ENCODE measurements at regions not wholly inside any gene's neighbourhood (a gene's known extent, or its start where the extent isn't known, plus 50 kb on each side); places are given as distances from the start of the nearest gene placed in this dataset.

- Histone ChIP-seq H2AFZ (ENCODE audit: low read length) (no peak overlapping the region), H4K20me1 (ENCODE audit: insufficient read depth, low read length) (no peaks in the 10 kb centered on the region), H3K27me3 (ENCODE audit: insufficient read depth, low read length) (no peaks in the 10 kb centered on the region), H3K79me2 (ENCODE audit: insufficient read depth, low read length) (no peaks in the 10 kb centered on the region), H3K9me3 (ENCODE audit: low read depth, low read length) (no peaks in the 10 kb centered on the region), H3K4me2 (ENCODE audit: insufficient read depth, low read length) (no peak overlapping the region), H3K4me3 (ENCODE audit: insufficient read depth, low read length) (no peak overlapping the region), H3K27ac (ENCODE audit: low read depth, low read length) (no peak overlapping the region), H3K4me1 (ENCODE audit: insufficient read depth, low read length) (peaks cover 23% of the 10 kb centered on the region), H3K36me3 (ENCODE audit: insufficient read depth, low read length) (no peaks in the 10 kb centered on the region)
- no peak for DNase-seq (ENCODE audit: insufficient read length, low spot score, missing footprints)
- TF ChIP-seq CTCF (IDR thresholded peaks at IDR 0.05; ENCODE audit: extremely low read depth, low read depth, low read length): no peak
Measured at GRCh38 chr2:39573276-39573675, 92.4 kb upstream of the TMEM178A start.

- H4K20me1 ChIP-seq (ENCODE audit: insufficient read depth, low read length): no peaks in the 10 kb centered on the region
- H3K4me1 ChIP-seq (ENCODE audit: insufficient read depth, low read length): peaks cover 10% of the 10 kb centered on the region
- H3K36me3 ChIP-seq (ENCODE audit: insufficient read depth, low read length): no peaks in the 10 kb centered on the region
Measured at GRCh38 chr2:39581866-39582265, 83.9 kb upstream of the TMEM178A start.

GRCh38 chr2:39583213-39583612 is 82.5 kb upstream of the TMEM178A start:
- no peaks in the 10 kb centered on the region for H3K27me3 ChIP-seq (ENCODE audit: insufficient read depth, low read length)
- no peak overlapping the region for H3K4me3 ChIP-seq (ENCODE audit: insufficient read depth, low read length)
- H4K20me1 ChIP-seq (ENCODE audit: insufficient read depth, low read length): no peaks in the 10 kb centered on the region
- peaks cover 10% of the 10 kb centered on the region for H3K4me1 ChIP-seq (ENCODE audit: insufficient read depth, low read length)
- H3K27ac ChIP-seq (ENCODE audit: low read depth, low read length): no peak overlapping the region
- no peaks in the 10 kb centered on the region for H3K9me3 ChIP-seq (ENCODE audit: low read depth, low read length)
- H2AFZ ChIP-seq (ENCODE audit: low read length): no peak overlapping the region
- H3K4me2 ChIP-seq (ENCODE audit: insufficient read depth, low read length): no peak overlapping the region
- no peaks in the 10 kb centered on the region for H3K36me3 ChIP-seq (ENCODE audit: insufficient read depth, low read length)
- DNase-seq (ENCODE audit: insufficient read length, low spot score, missing footprints): no peak
- H3K79me2 ChIP-seq (ENCODE audit: insufficient read depth, low read length): no peaks in the 10 kb centered on the region
- TF ChIP-seq CTCF (IDR thresholded peaks at IDR 0.05; ENCODE audit: extremely low read depth, low read depth, low read length): no peak

More at GRCh38 chr2:39581866-39582265, 83.9 kb upstream of the TMEM178A start:
- Histone ChIP-seq H3K79me2 (ENCODE audit: insufficient read depth, low read length) (no peaks in the 10 kb centered on the region), H3K27ac (ENCODE audit: low read depth, low read length) (no peak overlapping the region), H3K4me2 (ENCODE audit: insufficient read depth, low read length) (no peak overlapping the region), H3K9me3 (ENCODE audit: low read depth, low read length) (no peaks in the 10 kb centered on the region), H3K4me3 (ENCODE audit: insufficient read depth, low read length) (no peak overlapping the region), H2AFZ (ENCODE audit: low read length) (no peak overlapping the region), H3K27me3 (ENCODE audit: insufficient read depth, low read length) (no peaks in the 10 kb centered on the region)
- no peak for TF ChIP-seq CTCF (IDR thresholded peaks at IDR 0.05; ENCODE audit: extremely low read depth, low read depth, low read length)
- no peak for DNase-seq (ENCODE audit: insufficient read length, low spot score, missing footprints)

GRCh38 chr2:39583781-39584180 is 81.9 kb upstream of the TMEM178A start:
- H2AFZ ChIP-seq (ENCODE audit: low read length): no peak overlapping the region
- H3K36me3 ChIP-seq (ENCODE audit: insufficient read depth, low read length): no peaks in the 10 kb centered on the region
- H3K27ac ChIP-seq (ENCODE audit: low read depth, low read length): no peak overlapping the region
- no peaks in the 10 kb centered on the region for H3K79me2 ChIP-seq (ENCODE audit: insufficient read depth, low read length)
- H3K9me3 ChIP-seq (ENCODE audit: low read depth, low read length): no peaks in the 10 kb centered on the region
- TF ChIP-seq CTCF (IDR thresholded peaks at IDR 0.05; ENCODE audit: extremely low read depth, low read depth, low read length): no peak
- H3K4me3 ChIP-seq (ENCODE audit: insufficient read depth, low read length): no peak overlapping the region
- no peaks in the 10 kb centered on the region for H3K27me3 ChIP-seq (ENCODE audit: insufficient read depth, low read length)
- peaks cover 10% of the 10 kb centered on the region for H3K4me1 ChIP-seq (ENCODE audit: insufficient read depth, low read length)
- peak; percentile 29 for DNase-seq (ENCODE audit: insufficient read length, low spot score, missing footprints)
- H4K20me1 ChIP-seq (ENCODE audit: insufficient read depth, low read length): no peaks in the 10 kb centered on the region
- no peak overlapping the region for H3K4me2 ChIP-seq (ENCODE audit: insufficient read depth, low read length)
